ENCODE measurements at regions not wholly inside any gene's neighbourhood (a gene's known extent, or its start where the extent isn't known, plus 50 kb on each side); places are given as distances from the start of the nearest gene placed in this dataset.

GRCh38 chr1:223006371-223006770 is 136.7 kb downstream of the TLR5 start:
- no peak for TF ChIP-seq CTCF (IDR thresholded peaks at IDR 0.05 in 2 of 3, conservative IDR thresholded peaks at IDR 0.05 in 1 of 3; ENCODE audit: borderline replicate concordance in 1 of 3, insufficient read depth in 1 of 3, low read depth in 2 of 3, low read length in 2 of 3)
- no peak for TF ChIP-seq CEBPB (IDR thresholded peaks at IDR 0.05; ENCODE audit: low read depth)
